GM12892 (cell line): ENCODE measurements at regions not wholly inside any gene's neighbourhood (a gene's known extent, or its start where the extent isn't known, plus 50 kb on each side); places are given as distances from the start of the nearest gene placed in this dataset.

Experiments
- POLR2A ChIP-seq: IDR thresholded peaks from 2 replicates; pipeline ENCODE4 v1.6.1; 2011; ENCODE audit warnings: low read depth, low read length, control low read depth
- POLR2AphosphoS5 ChIP-seq: IDR thresholded peaks from 2 replicates; pipeline ENCODE4 v1.6.1; 2011; ENCODE audit warnings: low read depth, low read length, control low read depth

DNA sequence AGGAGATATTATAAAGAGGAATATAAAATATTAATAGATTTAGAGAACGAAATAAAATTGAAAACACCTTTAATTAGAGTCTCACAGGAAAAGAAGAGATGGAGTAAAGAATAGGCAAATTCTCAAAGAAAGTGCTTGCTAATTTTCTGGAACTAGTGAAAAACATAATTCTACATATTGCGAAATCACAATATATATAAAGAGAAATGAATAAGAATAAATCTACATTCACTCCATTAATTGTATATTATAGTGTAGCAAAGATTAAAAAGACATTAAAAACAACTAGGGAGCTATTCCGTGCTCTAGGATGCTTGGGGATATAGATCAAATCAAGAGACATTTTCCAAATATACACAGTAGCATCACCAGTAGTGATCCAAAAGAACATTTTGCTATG lies 685.2 kb upstream of the NCAM2 start:
- TF ChIP-seq POLR2A (no peak), POLR2AphosphoS5 (no peak)
